GM23248 (cell line): ENCODE measurements at regions not wholly inside any gene's neighbourhood (a gene's known extent, or its start where the extent isn't known, plus 50 kb on each side); places are given as distances from the start of the nearest gene placed in this dataset.

Experiments
- DNase-seq: peaks from one replicate; pipeline ENCODE4 v3.0.0-alpha.2; 2015
- H2AFZ ChIP-seq: fragments of 200-600 bp; sonication (generic); 2 replicates; pipeline ENCODE4 v1.6.1; 2016; ENCODE audit warnings: antibody characterized with exemption
- H3F3A ChIP-seq: fragments of 200-600 bp; sonication (generic); 2 replicates; pipeline ENCODE4 v1.6.1; 2016; ENCODE audit warnings: mild to moderate bottlenecking, antibody characterized with exemption, mixed run types; ENCODE audit not compliant: insufficient read depth
- H3K27ac ChIP-seq: fragments of 200-600 bp; sonication (generic); 2 replicates; pipeline ENCODE4 v1.5.1; 2016; ENCODE audit warnings: mild to moderate bottlenecking
- H3K27me3 ChIP-seq: fragments of 200-600 bp; sonication (generic); replicated peaks from 2 replicates; pipeline ENCODE4 v1.6.1; 2016; ENCODE audit warnings: mild to moderate bottlenecking; ENCODE audit not compliant: insufficient read depth
- H3K36me3 ChIP-seq: fragments of 200-600 bp; sonication (generic); 2 replicates; pipeline ENCODE4 v1.6.1; 2016; ENCODE audit warnings: low read depth, mild to moderate bottlenecking
- H3K4me1 ChIP-seq: fragments of 200-600 bp; sonication (generic); 2 replicates; pipeline ENCODE4 v1.6.1; 2016; ENCODE audit warnings: mild to moderate bottlenecking; ENCODE audit not compliant: insufficient read depth
- H3K4me2 ChIP-seq: fragments of 200-600 bp; sonication (generic); one replicate; pipeline ENCODE4 v1.6.1; 2016; ENCODE audit warnings: mild to moderate bottlenecking; ENCODE audit not compliant: unreplicated experiment
- H3K4me3 ChIP-seq: fragments of 200-600 bp; sonication (generic); 2 replicates; pipeline ENCODE4 v1.5.1; 2016; ENCODE audit warnings: mild to moderate bottlenecking
- H3K79me2 ChIP-seq: fragments of 200-600 bp; sonication (generic); 2 replicates; pipeline ENCODE4 v1.6.1; 2016; ENCODE audit warnings: mild to moderate bottlenecking; ENCODE audit not compliant: insufficient read depth
- H3K9ac ChIP-seq: fragments of 200-600 bp; sonication (generic); 2 replicates; pipeline ENCODE4 v1.6.1; 2016; ENCODE audit warnings: mild to moderate bottlenecking
- H3K9me2 ChIP-seq: fragments of 200-600 bp; sonication (generic); 2 replicates; pipeline ENCODE4 v1.6.1; 2016; ENCODE audit warnings: mixed run types, mild to moderate bottlenecking, moderate library complexity; ENCODE audit not compliant: insufficient read depth
- H3K9me3 ChIP-seq: fragments of 200-600 bp; sonication (generic); one replicate; pipeline ENCODE4 v1.6.1; 2017; ENCODE audit warnings: low read depth
- H4K20me1 ChIP-seq: fragments of 200-600 bp; sonication (generic); 2 replicates; pipeline ENCODE4 v1.6.0; 2016; ENCODE audit not compliant: insufficient read depth
- EZH2 ChIP-seq: fragments of 200-600 bp; sonication (generic); IDR thresholded peaks from 2 replicates; pipeline ENCODE4 v1.6.1; 2018; ENCODE audit warnings: antibody characterized with exemption, mild to moderate bottlenecking; ENCODE audit not compliant: insufficient read depth, poor library complexity, severe bottlenecking
- EZH2phosphoT487 ChIP-seq: fragments of 200-600 bp; sonication (generic); IDR thresholded peaks from 2 replicates; pipeline ENCODE4 v1.6.1; 2018; ENCODE audit warnings: antibody characterized with exemption, moderate library complexity, mild to moderate bottlenecking, low read depth; ENCODE audit not compliant: insufficient read depth
- WGBS, 2 experiments: methylation state at CpG; one replicate each; pipeline ENCODE4 v1.1.6; 2015 to 2017; ENCODE audit warnings: low lambda C conversion rate in 2 of 2, low coverage in 1 of 2; ENCODE audit errors: missing lambda C conversion rate in 2 of 2; 5-methylcytosine and 5-hydroxymethylcytosine counted together
- in situ Hi-C: fragments of 300-500 bp; cut with MboI; formaldehyde crosslinking; loops from 2 replicates; pipeline ENCODE4 v1.15.0; 2020

GRCh38 chrX:147693511-147693910, 218.2 kb upstream of the FMR1 start:
- no peaks in the 10 kb centered on the region for H3K79me2 ChIP-seq
- no peaks in the 10 kb centered on the region for H3K4me1 ChIP-seq
- H3K4me3 ChIP-seq = no peak overlapping the region
- H3K9me3 ChIP-seq = no peaks in the 10 kb centered on the region
- H3K27me3 ChIP-seq = no peaks in the 10 kb centered on the region
- no peak for DNase-seq
- in situ Hi-C loops = no loop called here
- no peaks in the 10 kb centered on the region for H3K9me2 ChIP-seq
- TF ChIP-seq EZH2 = no peak
- no peak for TF ChIP-seq EZH2phosphoT487
- H3K4me2 ChIP-seq = no peak overlapping the region
- H3F3A ChIP-seq = no peaks in the 10 kb centered on the region
- no peak overlapping the region for H3K27ac ChIP-seq
- no peaks in the 10 kb centered on the region for H4K20me1 ChIP-seq
- no peaks in the 10 kb centered on the region for H3K36me3 ChIP-seq
- 25 to 44% methylated on average over 1 to 2 of the region's 2 CpGs for WGBS, 2 experiments
- H3K9ac ChIP-seq = no peak overlapping the region
- no peak overlapping the region for H2AFZ ChIP-seq

GRCh38 chrX:147699061-147699460, 212.7 kb upstream of the FMR1 start:
- Histone ChIP-seq H3K4me1 (no peaks in the 10 kb centered on the region), H3K9me3 (no peaks in the 10 kb centered on the region), H4K20me1 (no peaks in the 10 kb centered on the region), H3K9ac (no peak overlapping the region), H3K4me2 (no peak overlapping the region), H2AFZ (no peak overlapping the region), H3K9me2 (no peaks in the 10 kb centered on the region), H3F3A (no peaks in the 10 kb centered on the region), H3K27ac (no peak overlapping the region), H3K4me3 (no peak overlapping the region), H3K27me3 (no peaks in the 10 kb centered on the region), H3K36me3 (no peaks in the 10 kb centered on the region), H3K79me2 (no peaks in the 10 kb centered on the region)
- TF ChIP-seq EZH2phosphoT487 (no peak), EZH2 (no peak)
- 0 to 3% methylated on average over 2 of the region's 2 CpGs for WGBS, 2 experiments
- in situ Hi-C loops = no loop called here
- no peak for DNase-seq

- H3K4me1 ChIP-seq = no peaks in the 10 kb centered on the region
- no peaks in the 10 kb centered on the region for H3K9me2 ChIP-seq
- H3K4me3 ChIP-seq = no peak overlapping the region
- TF ChIP-seq EZH2 = no peak
- no peak for TF ChIP-seq EZH2phosphoT487
- H3K4me2 ChIP-seq = no peak overlapping the region
- H3K36me3 ChIP-seq = no peaks in the 10 kb centered on the region
- H3K27ac ChIP-seq = no peak overlapping the region
- H4K20me1 ChIP-seq = no peaks in the 10 kb centered on the region
- no peak overlapping the region for H3K9ac ChIP-seq
- no peaks in the 10 kb centered on the region for H3K9me3 ChIP-seq
- in situ Hi-C loops = no loop called here
- H3K79me2 ChIP-seq = no peaks in the 10 kb centered on the region
- no peak for DNase-seq
- 7 to 12% methylated on average over 2 of the region's 2 CpGs for WGBS, 2 experiments
- no peak overlapping the region for H2AFZ ChIP-seq
- no peaks in the 10 kb centered on the region for H3F3A ChIP-seq
- no peaks in the 10 kb centered on the region for H3K27me3 ChIP-seq
Measured at GRCh38 chrX:147710301-147710700, 201.4 kb upstream of the FMR1 start.

- Histone ChIP-seq H3K9ac (no peak overlapping the region), H2AFZ (no peak overlapping the region), H3K36me3 (no peaks in the 10 kb centered on the region), H3K27ac (no peak overlapping the region), H3F3A (no peaks in the 10 kb centered on the region), H3K79me2 (no peaks in the 10 kb centered on the region), H3K9me2 (no peaks in the 10 kb centered on the region), H3K4me3 (no peak overlapping the region), H4K20me1 (no peaks in the 10 kb centered on the region), H3K9me3 (no peaks in the 10 kb centered on the region), H3K4me1 (no peaks in the 10 kb centered on the region), H3K4me2 (no peak overlapping the region), H3K27me3 (no peaks in the 10 kb centered on the region)
- no peak for DNase-seq
- in situ Hi-C loops = no loop called here
- TF ChIP-seq EZH2phosphoT487 (no peak), EZH2 (no peak)
- WGBS, 2 experiments = 0 to 12% methylated on average over 2 of the region's 2 CpGs
Measured at GRCh38 chrX:147733369-147733768, 178.3 kb upstream of the FMR1 start.

DNA sequence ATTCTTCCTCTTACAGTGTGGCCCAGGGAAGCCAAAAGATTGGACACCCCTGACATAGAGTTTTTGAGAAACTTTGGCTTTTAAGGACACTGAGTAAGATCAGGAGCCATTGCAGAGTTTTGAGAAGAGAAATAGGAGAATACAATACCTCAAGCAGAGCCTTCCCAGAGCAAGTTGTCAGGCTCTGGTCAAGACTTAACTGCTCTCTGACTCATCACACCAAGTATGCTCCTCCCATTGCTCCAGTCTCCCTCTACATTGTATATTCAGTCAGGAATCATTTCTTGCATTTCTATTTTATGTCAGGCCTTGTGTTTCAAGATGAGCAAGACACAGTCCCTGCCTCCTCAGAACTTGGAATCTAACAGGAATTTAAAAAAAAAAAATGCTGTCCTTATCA, 176.4 kb upstream of the FMR1 start:
- Histone ChIP-seq H3K4me3 (no peak overlapping the region), H3K27me3 (no peaks in the 10 kb centered on the region), H3K9me2 (no peaks in the 10 kb centered on the region), H4K20me1 (no peaks in the 10 kb centered on the region), H2AFZ (no peak overlapping the region), H3K36me3 (no peaks in the 10 kb centered on the region), H3K4me2 (no peak overlapping the region), H3K4me1 (no peaks in the 10 kb centered on the region), H3K9me3 (no peaks in the 10 kb centered on the region), H3F3A (no peaks in the 10 kb centered on the region), H3K79me2 (no peaks in the 10 kb centered on the region), H3K9ac (no peak overlapping the region), H3K27ac (no peak overlapping the region)
- TF ChIP-seq EZH2phosphoT487 (no peak), EZH2 (no peak)
- in situ Hi-C loops = no loop called here
- no peak for DNase-seq
